Spleen (tissue), 7 donors: ENCODE measurements at regions not wholly inside any gene's neighbourhood (a gene's known extent, or its start where the extent isn't known, plus 50 kb on each side); places are given as distances from the start of the nearest gene placed in this dataset.

Experiments
- CTCF ChIP-seq, 11 experiments: fragments of 200-600 bp in 7 of 11; fragments of 450-650 bp in 4 of 11; sonication (generic) in 4 of 11; IDR thresholded peaks in 8 of 11; conservative IDR thresholded peaks in 3 of 11; 1 replicate in 7 of 11; 2 replicates in 4 of 11; pipeline versions ENCODE4 v1.4.0 to v1.8.0; 2016 to 2021; ENCODE audit warnings: antibody characterized with exemption in 11 of 11, inconsistent platforms in 4 of 11, mild to moderate bottlenecking in 1 of 11
- POLR2A ChIP-seq, 3 donors: fragments of 450-650 bp; IDR thresholded peaks; one replicate each; pipeline ENCODE4 v1.5.1; 2017; ENCODE audit warnings: antibody characterized with exemption in 3 of 3, mild to moderate bottlenecking in 1 of 3
- POLR2AphosphoS5 ChIP-seq, 3 donors: sonication (generic); formaldehyde crosslinking; IDR thresholded peaks; one replicate each; pipeline ENCODE4 v1.5.1; 2017; ENCODE audit warnings: antibody characterized with exemption in 3 of 3
- donor health status: DM: no; HTN: no; CAD: no; lungs with moderate emphysema.
- donor health status: DM: no; HTN: no; CAD: no.
- donor health status: DM: no; HTN: no; CAD: no.

- TF ChIP-seq CTCF (IDR thresholded peaks at IDR 0.05 in 8 of 11, conservative IDR thresholded peaks at IDR 0.05 in 3 of 11): no peak
- TF ChIP-seq POLR2A (IDR thresholded peaks at IDR 0.05): no peak
- TF ChIP-seq POLR2AphosphoS5 (IDR thresholded peaks at IDR 0.05): no peak
These were observed 816.0 kb downstream of the SQOR start for GRCh38 chr15:46450810-46451182.
